Lower leg skin (tissue), 4 donors: ENCODE measurements at regions not wholly inside any gene's neighbourhood (a gene's known extent, or its start where the extent isn't known, plus 50 kb on each side); places are given as distances from the start of the nearest gene placed in this dataset.

ENCODE experiments used
- DNase-seq, 2 donors: peaks; one replicate each; pipeline ENCODE4 v3.0.0-alpha.2; 2019; ENCODE audit warnings: low spot score in 2 of 2
- H3K4me3 ChIP-seq: fragments of 200-600 bp; sonication (generic); 2 replicates; pipeline ENCODE4 v1.5.1; 2017; ENCODE audit warnings: mild to moderate bottlenecking, low read depth; ENCODE audit not compliant: poor library complexity, severe bottlenecking
- POLR2A ChIP-seq, 2 donors: fragments of 450-650 bp; IDR thresholded peaks; one replicate each; pipeline ENCODE4 v1.6.1; 2016 to 2017; ENCODE audit warnings: antibody characterized with exemption in 2 of 2, mild to moderate bottlenecking in 1 of 2, moderate library complexity in 1 of 2
- WGBS, 2 donors: methylation state at CpG; one replicate each; pipeline ENCODE4 v1.1.5; 2018; 5-methylcytosine and 5-hydroxymethylcytosine counted together
- intact Hi-C: fragments of 100-400 bp; cut with DNase I; formaldehyde crosslinking; loops from one replicate; pipeline ENCODE4 v1.15.0; 2023; ENCODE audit warnings: low total_unique reads
- TF ChIP-seq, protein P1 (sequence below), 3 donors: fragments of 450-650 bp; IDR thresholded peaks; one replicate each; pipeline ENCODE4 v1.5.1; 2016; ENCODE audit warnings: antibody characterized with exemption in 3 of 3, mild to moderate bottlenecking in 3 of 3, moderate library complexity in 2 of 3

DNA sequence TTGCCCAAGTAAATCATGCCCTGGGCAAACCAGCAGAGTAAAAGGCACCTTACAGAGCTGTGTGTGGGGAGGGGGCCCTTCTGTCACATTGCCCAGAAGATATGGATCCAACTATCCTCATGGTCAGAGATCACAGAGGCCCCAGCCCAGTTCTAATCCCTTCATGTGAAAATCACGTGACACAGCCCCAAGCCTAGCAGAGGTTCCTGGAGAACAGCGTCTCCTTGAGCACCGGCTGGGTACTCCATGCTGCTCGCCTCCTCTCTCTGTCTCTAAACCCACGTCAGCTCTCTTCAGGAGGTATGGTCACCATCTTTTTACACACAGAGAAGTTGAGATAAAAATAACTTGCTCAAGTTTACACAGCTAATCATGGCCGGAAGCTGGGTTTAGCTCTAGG lies 230.2 kb downstream of the ANKRD60 start:
- intact Hi-C loops, result no loop called here
- TF ChIP-seq, protein P1, sequence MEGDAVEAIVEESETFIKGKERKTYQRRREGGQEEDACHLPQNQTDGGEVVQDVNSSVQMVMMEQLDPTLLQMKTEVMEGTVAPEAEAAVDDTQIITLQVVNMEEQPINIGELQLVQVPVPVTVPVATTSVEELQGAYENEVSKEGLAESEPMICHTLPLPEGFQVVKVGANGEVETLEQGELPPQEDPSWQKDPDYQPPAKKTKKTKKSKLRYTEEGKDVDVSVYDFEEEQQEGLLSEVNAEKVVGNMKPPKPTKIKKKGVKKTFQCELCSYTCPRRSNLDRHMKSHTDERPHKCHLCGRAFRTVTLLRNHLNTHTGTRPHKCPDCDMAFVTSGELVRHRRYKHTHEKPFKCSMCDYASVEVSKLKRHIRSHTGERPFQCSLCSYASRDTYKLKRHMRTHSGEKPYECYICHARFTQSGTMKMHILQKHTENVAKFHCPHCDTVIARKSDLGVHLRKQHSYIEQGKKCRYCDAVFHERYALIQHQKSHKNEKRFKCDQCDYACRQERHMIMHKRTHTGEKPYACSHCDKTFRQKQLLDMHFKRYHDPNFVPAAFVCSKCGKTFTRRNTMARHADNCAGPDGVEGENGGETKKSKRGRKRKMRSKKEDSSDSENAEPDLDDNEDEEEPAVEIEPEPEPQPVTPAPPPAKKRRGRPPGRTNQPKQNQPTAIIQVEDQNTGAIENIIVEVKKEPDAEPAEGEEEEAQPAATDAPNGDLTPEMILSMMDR (IDR thresholded peaks at IDR 0.05), result no peak
- TF ChIP-seq POLR2A (IDR thresholded peaks at IDR 0.05), result no peak
- WGBS, 2 donors, result 93 to 94% methylated on average over 6 of the region's 6 CpGs
- no peak overlapping the region for H3K4me3 ChIP-seq
- DNase-seq, result no peak

DNA sequence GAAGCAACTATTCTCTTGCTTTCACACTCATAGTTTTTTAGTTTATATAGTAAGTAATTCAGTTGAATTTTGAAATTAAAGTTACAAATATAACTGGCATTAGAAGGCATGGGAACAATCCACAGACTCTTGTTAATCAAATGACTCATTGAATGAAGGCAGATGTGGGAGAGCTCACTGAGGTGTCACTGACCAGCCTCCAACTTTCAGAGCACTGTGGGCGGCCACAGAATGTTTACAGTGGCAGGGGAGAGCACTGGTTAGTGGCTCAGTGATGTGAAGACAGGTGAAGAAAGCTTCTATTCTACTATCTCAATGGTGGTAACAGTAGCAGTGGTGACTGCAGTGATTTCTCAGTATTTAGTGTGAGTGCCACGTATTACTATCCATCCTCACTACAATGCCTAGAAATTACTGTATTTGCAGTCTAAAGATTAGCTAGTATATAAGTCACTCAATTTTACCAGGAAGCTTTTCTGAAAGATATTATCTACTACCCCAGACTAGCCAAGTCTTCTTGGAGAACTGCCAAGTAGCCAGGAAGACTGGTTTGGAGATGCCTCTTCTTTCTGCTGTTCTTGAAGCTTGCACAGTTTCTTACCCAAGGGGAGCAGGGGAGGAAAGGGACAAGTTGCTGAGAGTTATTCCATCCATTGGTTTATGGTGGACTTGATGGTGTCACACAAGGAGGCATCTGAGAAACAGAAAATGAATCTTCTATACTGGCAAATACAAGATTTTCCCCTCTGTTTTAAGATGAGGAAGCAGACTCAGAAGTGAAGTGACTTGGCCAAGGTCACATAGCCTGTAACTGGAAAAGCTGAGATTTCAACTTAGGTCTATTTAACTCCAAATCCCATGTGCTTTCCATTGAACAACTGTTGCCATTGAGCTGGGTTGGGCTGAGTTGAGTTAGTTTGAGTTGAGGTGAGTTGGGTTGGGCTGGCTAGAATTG lies 231.2 kb downstream of the ANKRD60 start:
- intact Hi-C loops, result no loop called here
- no peak for DNase-seq
- WGBS, 2 donors, result 36 to 49% methylated on average over 2 of the region's 2 CpGs
- TF ChIP-seq, protein P1 (IDR thresholded peaks at IDR 0.05), result no peak
- TF ChIP-seq POLR2A (IDR thresholded peaks at IDR 0.05), result no peak
- no peak overlapping the region for H3K4me3 ChIP-seq

DNA sequence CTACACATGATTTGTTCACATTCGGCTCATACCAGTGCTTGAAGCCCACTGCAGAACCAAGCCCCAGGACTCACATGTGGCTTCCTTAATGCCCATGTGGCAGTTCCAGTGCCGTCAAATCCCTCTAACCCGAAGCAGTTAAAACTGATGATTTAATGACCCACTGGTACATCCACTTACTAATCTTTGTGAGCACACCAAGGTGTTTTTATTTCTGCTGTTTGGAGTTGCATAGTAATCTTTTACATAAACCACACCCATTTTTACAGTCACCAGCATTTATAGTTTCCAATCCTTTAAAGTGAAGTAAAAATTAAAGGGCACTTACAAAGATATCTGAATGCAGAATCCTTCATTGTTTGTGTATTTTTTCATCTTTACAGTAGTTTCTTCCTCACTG lies 232.0 kb downstream of the ANKRD60 start:
- intact Hi-C loops, result no loop called here
- TF ChIP-seq, protein P1 (IDR thresholded peaks at IDR 0.05), result no peak
- no peak for TF ChIP-seq POLR2A (IDR thresholded peaks at IDR 0.05)
- WGBS, 2 donors, result 29 to 38% methylated on average over 3 of the region's 3 CpGs
- DNase-seq, result no peak
- H3K4me3 ChIP-seq, result no peak overlapping the region

DNA sequence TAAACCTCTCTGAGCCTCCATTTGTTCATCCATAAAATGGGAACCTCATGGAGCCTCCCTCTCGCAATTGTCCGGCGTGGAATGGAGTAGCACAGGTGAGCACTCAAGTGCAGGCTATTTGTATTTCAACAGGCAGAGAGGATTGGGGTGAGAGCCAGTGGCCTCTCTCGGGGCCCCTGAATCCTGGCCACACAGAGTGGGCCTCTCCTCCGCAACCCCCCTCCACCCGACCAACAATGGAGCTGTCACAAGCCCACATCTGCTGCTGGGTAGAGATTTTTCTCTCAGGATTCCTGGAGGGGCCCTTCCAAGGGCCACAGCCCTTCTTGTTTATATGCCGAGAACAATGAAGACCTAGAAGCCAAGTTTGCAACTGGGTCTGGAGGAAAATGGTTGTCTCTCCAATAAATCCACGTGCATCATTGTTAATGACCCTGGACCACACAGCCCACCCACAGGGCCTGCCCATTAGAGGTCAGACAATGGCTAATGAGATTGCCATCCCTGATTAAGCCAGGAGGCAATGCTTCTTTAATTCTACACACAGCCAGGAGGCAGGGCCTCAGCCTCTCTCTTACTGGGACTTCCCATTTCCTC lies 233.0 kb downstream of the ANKRD60 start:
- H3K4me3 ChIP-seq, result no peak overlapping the region
- 84 to 89% methylated on average over 8 of the region's 8 CpGs for WGBS, 2 donors
- no peak for DNase-seq
- intact Hi-C loops, result no loop called here
- no peak for TF ChIP-seq POLR2A (IDR thresholded peaks at IDR 0.05)
- TF ChIP-seq, protein P1 (IDR thresholded peaks at IDR 0.05), result no peak

DNA sequence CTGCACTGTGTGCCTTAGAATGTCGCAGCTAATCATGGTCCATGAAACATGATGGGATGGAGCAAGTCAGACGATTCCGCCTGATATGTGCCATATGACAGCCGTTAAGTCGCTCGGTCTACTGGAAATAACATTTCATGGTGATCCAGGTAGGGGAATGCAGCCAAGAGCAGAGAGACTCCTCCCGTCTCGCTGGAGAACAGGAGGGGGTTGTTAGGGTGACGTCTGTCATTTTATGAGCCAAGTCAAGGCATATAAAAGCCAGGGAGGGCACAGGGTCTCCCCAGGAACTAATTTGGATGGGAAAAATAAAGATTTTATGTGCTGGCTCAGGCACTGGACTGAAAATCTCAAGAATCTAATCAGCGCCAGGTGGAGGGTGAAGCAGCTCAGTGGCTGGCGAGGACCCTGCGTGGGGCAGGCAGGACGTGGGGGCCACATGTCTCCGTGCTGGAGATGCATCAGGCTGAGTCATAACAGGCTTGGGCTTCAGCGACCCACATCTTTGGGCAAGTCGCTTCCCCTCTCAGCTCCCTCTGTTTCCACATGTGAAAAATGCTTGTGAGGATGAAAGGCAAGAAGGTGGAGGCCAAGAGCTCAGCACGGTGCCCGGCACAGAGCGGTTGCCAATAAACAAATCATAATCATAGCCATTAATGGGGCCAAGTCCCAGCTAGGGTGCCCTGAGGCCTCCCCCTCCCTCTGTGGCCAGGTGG lies 234.6 kb downstream of the ANKRD60 start:
- no peak overlapping the region for H3K4me3 ChIP-seq
- intact Hi-C loops, result no loop called here
- WGBS, 2 donors, result 38 to 40% methylated on average over 19 of the region's 19 CpGs
- DNase-seq, result no peak
- TF ChIP-seq, protein P1 (IDR thresholded peaks at IDR 0.05), result no peak
- no peak for TF ChIP-seq POLR2A (IDR thresholded peaks at IDR 0.05)
